OCI-LY7 (cell line): ENCODE measurements at regions not wholly inside any gene's neighbourhood (a gene's known extent, or its start where the extent isn't known, plus 50 kb on each side); places are given as distances from the start of the nearest gene placed in this dataset.
"Not testable (repeated sequence)": the region's sequence is repeated elsewhere in the genome, so short reads cannot be mapped to it uniquely, and the experiment has no call there.

Source experiments
- BruUV-seq: library from RNA; stranded (reverse); fragments of 400-500 nt; replicated peaks from 2 replicates; lab custom pipeline; 2021; lab: Mats Ljungman, UMichigan
- CTCF ChIA-PET: fragments of 300-600 bp; sonication (Branson Sonifier 250); formaldehyde crosslinking; loops from one replicate; lab custom pipeline; 2022; ENCODE audit warnings: antibody characterized with exemption; ENCODE audit not compliant: unreplicated experiment; lab: Charles Lee
- POLR2A ChIA-PET: fragments of 300-600 bp; sonication (Branson Sonifier 250); formaldehyde crosslinking; loops from one replicate; lab custom pipeline; 2022; ENCODE audit warnings: antibody characterized with exemption; lab: Charles Lee
- DNase-seq: peaks from one replicate; pipeline ENCODE4 v3.0.0-alpha.2; 2015; ENCODE audit warnings: low spot score
- H2AFZ ChIP-seq: fragments of 200-600 bp; sonication (generic), shearing (Covaris generic); 2 replicates; pipeline ENCODE4 v1.6.1; 2014; ENCODE audit warnings: mild to moderate bottlenecking, antibody characterized with exemption, low read length, moderate library complexity
- H3K27ac ChIP-seq: fragments of 200-600 bp; sonication (generic); 2 replicates; pipeline ENCODE4 v1.5.1; 2014; ENCODE audit warnings: mixed run types, low read depth, mild to moderate bottlenecking, moderate library complexity, low read length, inconsistent platforms; ENCODE audit not compliant: poor library complexity, severe bottlenecking
- H3K36me3 ChIP-seq: fragments of 200-600 bp; sonication (generic); 2 replicates; pipeline ENCODE4 v1.6.1; 2014; ENCODE audit warnings: mild to moderate bottlenecking, antibody characterized with exemption, low read length, moderate library complexity, mixed read lengths; ENCODE audit not compliant: insufficient read depth
- H3K4me1 ChIP-seq: fragments of 200-600 bp; sonication (generic); 2 replicates; pipeline ENCODE4 v1.5.1; 2014; ENCODE audit warnings: mild to moderate bottlenecking, low read length; ENCODE audit not compliant: insufficient read depth, poor library complexity, severe bottlenecking
- H3K4me2 ChIP-seq: fragments of 200-600 bp; sonication (generic); 2 replicates; pipeline ENCODE4 v1.6.1; 2014; ENCODE audit warnings: mild to moderate bottlenecking, low read length
- H3K4me3 ChIP-seq: fragments of 200-600 bp; sonication (generic); 2 replicates; pipeline ENCODE4 v1.5.1; 2014; ENCODE audit warnings: mild to moderate bottlenecking, low read depth, low read length; ENCODE audit not compliant: poor library complexity, severe bottlenecking
- H3K79me2 ChIP-seq: fragments of 200-600 bp; sonication (generic); 2 replicates; pipeline ENCODE4 v1.6.1; 2016; ENCODE audit warnings: low read depth, mild to moderate bottlenecking, low read length, moderate library complexity, mixed read lengths; ENCODE audit not compliant: insufficient read depth
- H3K9me2 ChIP-seq: fragments of 200-600 bp; sonication (generic); 2 replicates; pipeline ENCODE4 v1.6.1; 2016; ENCODE audit warnings: mild to moderate bottlenecking, low read length, mixed read lengths; ENCODE audit not compliant: insufficient read depth
- H3K9me3 ChIP-seq: fragments of 200-600 bp; sonication (generic); 2 replicates; pipeline ENCODE4 v1.6.1; 2014; ENCODE audit warnings: mild to moderate bottlenecking, mixed run types, low read length, mixed read lengths
- H4K20me1 ChIP-seq: fragments of 200-600 bp; sonication (generic); 2 replicates; pipeline ENCODE4 v1.6.1; 2014; ENCODE audit warnings: mild to moderate bottlenecking, antibody characterized with exemption, low read length, moderate library complexity, mixed read lengths; ENCODE audit not compliant: insufficient read depth
- EZH2phosphoT487 ChIP-seq: fragments of 200-600 bp; sonication (generic); IDR thresholded peaks from 2 replicates; pipeline ENCODE4 v1.6.1; 2018; ENCODE audit warnings: low read depth, borderline replicate concordance, mild to moderate bottlenecking, mixed run types, antibody characterized with exemption, low read length, moderate library complexity, mixed read lengths
- intact Hi-C: fragments of 100-400 bp; cut with micrococcal nuclease; formaldehyde crosslinking; loops from one replicate; pipeline ENCODE4 v1.10.0; 2022; ENCODE audit not compliant: unreplicated experiment
- TF ChIP-seq, protein P1 (sequence below): fragments of 200-600 bp; sonication (generic); conservative IDR thresholded peaks from 2 replicates; pipeline ENCODE4 v1.5.1; 2014; ENCODE audit warnings: mild to moderate bottlenecking, antibody characterized with exemption, low read length, moderate library complexity, mixed read lengths

GRCh38 chr7:109699661-109700060 lies 1130.0 kb downstream of the DNAJB9 start:
- Histone ChIP-seq H2AFZ (no peak overlapping the region), H3K36me3 (no peaks in the 10 kb centered on the region), H3K27ac (no peak overlapping the region), H3K4me2 (no peak overlapping the region), H3K9me2 (no peaks in the 10 kb centered on the region), H3K4me1 (no peaks in the 10 kb centered on the region), H4K20me1 (no peaks in the 10 kb centered on the region), H3K4me3 (no peak overlapping the region), H3K79me2 (no peaks in the 10 kb centered on the region), H3K9me3 (no peaks in the 10 kb centered on the region)
- DNase-seq = no peak
- CTCF ChIA-PET = no interaction called here
- no peak for TF ChIP-seq EZH2phosphoT487
- TF ChIP-seq, protein P1, sequence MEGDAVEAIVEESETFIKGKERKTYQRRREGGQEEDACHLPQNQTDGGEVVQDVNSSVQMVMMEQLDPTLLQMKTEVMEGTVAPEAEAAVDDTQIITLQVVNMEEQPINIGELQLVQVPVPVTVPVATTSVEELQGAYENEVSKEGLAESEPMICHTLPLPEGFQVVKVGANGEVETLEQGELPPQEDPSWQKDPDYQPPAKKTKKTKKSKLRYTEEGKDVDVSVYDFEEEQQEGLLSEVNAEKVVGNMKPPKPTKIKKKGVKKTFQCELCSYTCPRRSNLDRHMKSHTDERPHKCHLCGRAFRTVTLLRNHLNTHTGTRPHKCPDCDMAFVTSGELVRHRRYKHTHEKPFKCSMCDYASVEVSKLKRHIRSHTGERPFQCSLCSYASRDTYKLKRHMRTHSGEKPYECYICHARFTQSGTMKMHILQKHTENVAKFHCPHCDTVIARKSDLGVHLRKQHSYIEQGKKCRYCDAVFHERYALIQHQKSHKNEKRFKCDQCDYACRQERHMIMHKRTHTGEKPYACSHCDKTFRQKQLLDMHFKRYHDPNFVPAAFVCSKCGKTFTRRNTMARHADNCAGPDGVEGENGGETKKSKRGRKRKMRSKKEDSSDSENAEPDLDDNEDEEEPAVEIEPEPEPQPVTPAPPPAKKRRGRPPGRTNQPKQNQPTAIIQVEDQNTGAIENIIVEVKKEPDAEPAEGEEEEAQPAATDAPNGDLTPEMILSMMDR = no peak
- intact Hi-C loops = no loop called here
- POLR2A ChIA-PET = no interaction called here
- BruUV-seq = no TSS peak

GRCh38 chr7:109713366-109713765 lies 1143.7 kb downstream of the DNAJB9 start:
- no peak overlapping the region for H3K4me3 ChIP-seq
- CTCF ChIA-PET = no interaction called here
- H3K36me3 ChIP-seq = no peaks in the 10 kb centered on the region
- H3K27ac ChIP-seq = no peak overlapping the region
- intact Hi-C loops = no loop called here
- no peaks in the 10 kb centered on the region for H3K9me2 ChIP-seq
- no TSS peak for BruUV-seq
- TF ChIP-seq, protein P1 = no peak
- no peak for TF ChIP-seq EZH2phosphoT487
- no peak overlapping the region for H2AFZ ChIP-seq
- H3K79me2 ChIP-seq = no peaks in the 10 kb centered on the region
- no peaks in the 10 kb centered on the region for H3K9me3 ChIP-seq
- H3K4me1 ChIP-seq = no peaks in the 10 kb centered on the region
- H4K20me1 ChIP-seq = no peaks in the 10 kb centered on the region
- H3K4me2 ChIP-seq = no peak overlapping the region
- no peak for DNase-seq
- POLR2A ChIA-PET = interaction anchor here (0.6 kb wide), 1 partner anchor 245 kb away, joined by 3 read pairs; no protein-coding TSS in a partner anchor

DNA sequence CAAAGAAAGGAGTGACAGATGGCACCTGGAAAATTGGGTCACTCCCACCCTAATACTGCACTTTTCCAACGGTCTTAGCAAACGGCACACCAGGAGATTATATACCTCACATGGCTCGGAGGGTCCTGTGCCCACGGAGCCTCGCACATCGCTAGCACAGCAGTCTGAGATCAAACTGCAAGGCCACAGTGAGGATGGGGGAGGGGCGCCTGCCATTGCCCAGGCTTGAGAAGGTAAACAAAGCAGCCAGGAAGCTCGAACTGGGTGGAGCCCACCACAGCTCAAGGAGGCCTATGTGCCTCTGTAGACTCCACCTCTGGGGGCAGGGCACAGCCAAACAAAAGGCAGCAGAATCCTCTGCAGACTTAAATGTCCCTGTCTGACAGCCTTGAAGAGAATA lies 1149.7 kb downstream of the DNAJB9 start:
- H3K36me3 ChIP-seq, intact Hi-C loops, H4K20me1 ChIP-seq, H2AFZ ChIP-seq, H3K79me2 ChIP-seq, H3K4me2 ChIP-seq, BruUV-seq, CTCF ChIA-PET, H3K4me3 ChIP-seq, POLR2A ChIA-PET, H3K27ac ChIP-seq, DNase-seq, H3K4me1 ChIP-seq, H3K9me3 ChIP-seq, H3K9me2 ChIP-seq: not testable (repeated sequence)
